ENCODE measurements at regions not wholly inside any gene's neighbourhood (a gene's known extent, or its start where the extent isn't known, plus 50 kb on each side); places are given as distances from the start of the nearest gene placed in this dataset.

DNA sequence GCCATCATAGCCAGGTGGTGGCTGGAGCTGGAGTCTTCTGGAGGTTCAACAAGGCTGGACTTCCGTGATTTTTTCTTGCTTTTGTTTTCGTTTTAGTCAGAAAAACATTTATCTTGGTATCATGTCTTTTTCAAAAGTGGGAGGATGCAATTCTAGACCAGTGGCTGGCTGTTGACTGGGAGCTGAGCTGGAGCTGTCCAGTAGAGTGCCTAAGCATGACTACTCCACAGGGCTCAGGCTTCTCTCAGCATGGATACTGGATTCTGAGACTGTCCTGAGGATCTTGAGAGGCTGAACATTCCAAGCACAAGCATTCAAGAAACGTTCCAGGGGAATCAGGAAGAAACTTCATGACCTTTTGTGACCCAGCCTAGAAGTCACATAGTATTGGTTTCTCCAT lies 598.1 kb downstream of the MID1IP1 start:
- no peak overlapping the region for H3K4me3 ChIP-seq
- TF ChIP-seq CTCF (IDR thresholded peaks at IDR 0.05) = no peak
- intact Hi-C loops (cut with DNase I) = no loop called here
- ATAC-seq (no peak), DNase-seq (no peak), FAIRE-seq (no peak)
- 20 to 27% methylated on average over 3 of the region's 3 CpGs for WGBS, 2 donors
- H3K4me1 ChIP-seq = no peaks in the 10 kb centered on the region
- no peaks in the 10 kb centered on the region for H3K36me3 ChIP-seq
- H3K9me3 ChIP-seq = no peaks in the 10 kb centered on the region
- peaks cover 0 to 19% (median 1%) of the 10 kb centered on the region in 4 donors for H3K27me3 ChIP-seq
- H3K27ac ChIP-seq = no peak overlapping the region

- no peak overlapping the region for H3K27ac ChIP-seq
- WGBS, 2 donors = 75 to 86% methylated on average over 4 of the region's 4 CpGs
- DNase-seq = no peak
- no peak overlapping the region for H3K4me3 ChIP-seq
- no peak for ATAC-seq
- H3K4me1 ChIP-seq = no peaks in the 10 kb centered on the region
- no peaks in the 10 kb centered on the region for H3K36me3 ChIP-seq
- no peak for TF ChIP-seq CTCF (IDR thresholded peaks at IDR 0.05)
- intact Hi-C loops (cut with DNase I) = no loop called here
- peaks cover 0 to 37% (median 1%) of the 10 kb centered on the region in 4 donors for H3K27me3 ChIP-seq
- no peak for FAIRE-seq
- no peaks in the 10 kb centered on the region for H3K9me3 ChIP-seq
These were observed 600.3 kb downstream of the MID1IP1 start for GRCh38 chrX:39401483-39402110.

- Histone ChIP-seq H3K27me3 (peaks cover 0 to 35% (median 1%) of the 10 kb centered on the region in 4 donors), H3K4me3 (no peak overlapping the region), H3K9me3 (no peaks in the 10 kb centered on the region), H3K36me3 (no peaks in the 10 kb centered on the region), H3K4me1 (no peaks in the 10 kb centered on the region), H3K27ac (no peak overlapping the region)
- FAIRE-seq (no peak), DNase-seq (no peak), ATAC-seq (no peak)
- intact Hi-C loops (cut with DNase I) = no loop called here
- TF ChIP-seq CTCF (IDR thresholded peaks at IDR 0.05) = no peak
- 82 to 83% methylated on average over 5 of the region's 5 CpGs for WGBS, 2 donors
These were observed 600.9 kb downstream of the MID1IP1 start for GRCh38 chrX:39402158-39402557.

GRCh38 chrX:39406799-39407198 lies 605.5 kb downstream of the MID1IP1 start:
- intact Hi-C loops (cut with DNase I) = no loop called here
- DNase-seq = no peak
- H3K27ac ChIP-seq = no peak overlapping the region
- 65 to 70% methylated on average over 2 of the region's 2 CpGs for WGBS, 2 donors
- TF ChIP-seq CTCF (IDR thresholded peaks at IDR 0.05) = no peak
- no peaks in the 10 kb centered on the region for H3K4me1 ChIP-seq
- ATAC-seq = no peak
- FAIRE-seq = no peak
- H3K36me3 ChIP-seq = no peaks in the 10 kb centered on the region
- H3K9me3 ChIP-seq = no peaks in the 10 kb centered on the region
- no peak overlapping the region for H3K4me3 ChIP-seq
- peaks cover 0 to 36% (median 0%) of the 10 kb centered on the region in 4 donors for H3K27me3 ChIP-seq

GRCh38 chrX:39409246-39409917 lies 608.1 kb downstream of the MID1IP1 start:
- DNase-seq (no peak), FAIRE-seq (no peak), ATAC-seq (no peak)
- no peaks in the 10 kb centered on the region for H3K9me3 ChIP-seq
- H3K27me3 ChIP-seq = peaks cover 0 to 25% (median 0%) of the 10 kb centered on the region in 4 donors
- no peak for TF ChIP-seq CTCF (IDR thresholded peaks at IDR 0.05)
- no peak overlapping the region for H3K4me3 ChIP-seq
- no peak overlapping the region for H3K27ac ChIP-seq
- no peaks in the 10 kb centered on the region for H3K4me1 ChIP-seq
- intact Hi-C loops (cut with DNase I) = no loop called here
- 69 to 77% methylated on average over 6 of the region's 6 CpGs for WGBS, 2 donors
- no peaks in the 10 kb centered on the region for H3K36me3 ChIP-seq
